ENCODE measurements at regions not wholly inside any gene's neighbourhood (a gene's known extent, or its start where the extent isn't known, plus 50 kb on each side); places are given as distances from the start of the nearest gene placed in this dataset.
"Not testable (repeated sequence)": the region's sequence is repeated elsewhere in the genome, so short reads cannot be mapped to it uniquely, and the experiment has no call there.

- no peaks in the 10 kb centered on the region for H3K36me3 ChIP-seq
- H3K27me3 ChIP-seq: no peaks in the 10 kb centered on the region
- H3K9me3 ChIP-seq: no peaks in the 10 kb centered on the region
- H3K27ac ChIP-seq: no peak overlapping the region
- H3K4me1 ChIP-seq: no peaks in the 10 kb centered on the region
- TF ChIP-seq CTCF (IDR thresholded peaks at IDR 0.05) (no peak), POLR2AphosphoS5 (IDR thresholded peaks at IDR 0.05) (no peak), POLR2A (IDR thresholded peaks at IDR 0.05) (no peak), EP300 (IDR thresholded peaks at IDR 0.05) (no peak)
- WGBS: 66% methylated on average over 5 of the region's 5 CpGs
- H3K4me3 ChIP-seq: no peak overlapping the region
- no peak for DNase-seq (ENCODE audit: low spot score in 2 of 2)
Observed at GRCh38 chr6:12621754-12622153, 94.8 kb upstream of the PHACTR1 start.

GRCh38 chr6:12622566-12622965, 94.0 kb upstream of the PHACTR1 start:
- Histone ChIP-seq H3K4me1 (no peaks in the 10 kb centered on the region), H3K27me3 (no peaks in the 10 kb centered on the region), H3K9me3 (no peaks in the 10 kb centered on the region), H3K36me3 (no peaks in the 10 kb centered on the region), H3K4me3 (no peak overlapping the region), H3K27ac (no peak overlapping the region)
- no peak for DNase-seq (ENCODE audit: low spot score in 2 of 2)
- TF ChIP-seq CTCF (IDR thresholded peaks at IDR 0.05) (no peak), POLR2A (IDR thresholded peaks at IDR 0.05) (no peak), POLR2AphosphoS5 (IDR thresholded peaks at IDR 0.05) (no peak), EP300 (IDR thresholded peaks at IDR 0.05) (no peak)

GRCh38 chr6:12624142-12624837, 92.3 kb upstream of the PHACTR1 start:
- DNase-seq (ENCODE audit: low spot score in 2 of 2): no peak
- TF ChIP-seq CTCF (IDR thresholded peaks at IDR 0.05) (no peak), POLR2A (IDR thresholded peaks at IDR 0.05) (no peak), POLR2AphosphoS5 (IDR thresholded peaks at IDR 0.05) (no peak), EP300 (IDR thresholded peaks at IDR 0.05) (no peak)
- WGBS: 71% methylated on average over 5 of the region's 5 CpGs
- Histone ChIP-seq H3K4me3 (no peak overlapping the region), H3K36me3 (no peaks in the 10 kb centered on the region), H3K4me1 (no peaks in the 10 kb centered on the region), H3K9me3 (no peaks in the 10 kb centered on the region), H3K27ac (no peak overlapping the region), H3K27me3 (no peaks in the 10 kb centered on the region)

- no peaks in the 10 kb centered on the region for H3K4me1 ChIP-seq
- no peak overlapping the region for H3K27ac ChIP-seq
- no peak for DNase-seq (ENCODE audit: low spot score in 2 of 2)
- no peaks in the 10 kb centered on the region for H3K36me3 ChIP-seq
- H3K9me3 ChIP-seq: no peaks in the 10 kb centered on the region
- no peak overlapping the region for H3K4me3 ChIP-seq
- no peaks in the 10 kb centered on the region for H3K27me3 ChIP-seq
- 97% methylated on average over 1 of the region's 1 CpG for WGBS
- TF ChIP-seq POLR2AphosphoS5 (IDR thresholded peaks at IDR 0.05) (no peak), CTCF (IDR thresholded peaks at IDR 0.05) (no peak)
Observed at GRCh38 chr6:12627053-12627452, 89.5 kb upstream of the PHACTR1 start.

GRCh38 chr6:12628327-12628726, 88.2 kb upstream of the PHACTR1 start:
- 89% methylated on average over 2 of the region's 2 CpGs for WGBS
- Histone ChIP-seq H3K9me3 (no peaks in the 10 kb centered on the region), H3K4me3 (no peak overlapping the region), H3K4me1 (no peaks in the 10 kb centered on the region), H3K27ac (no peak overlapping the region), H3K36me3 (no peaks in the 10 kb centered on the region), H3K27me3 (no peaks in the 10 kb centered on the region)
- no peak for TF ChIP-seq EP300 (IDR thresholded peaks at IDR 0.05)
- no peak for TF ChIP-seq POLR2AphosphoS5 (IDR thresholded peaks at IDR 0.05)
- no peak for TF ChIP-seq POLR2A (IDR thresholded peaks at IDR 0.05)
- no peak for TF ChIP-seq CTCF (IDR thresholded peaks at IDR 0.05)
- DNase-seq (ENCODE audit: low spot score in 2 of 2): no peak

GRCh38 chr6:12633746-12634145, 82.8 kb upstream of the PHACTR1 start:
- DNase-seq (ENCODE audit: low spot score in 2 of 2); H3K27me3 ChIP-seq; H3K4me1 ChIP-seq; H3K27ac ChIP-seq; H3K4me3 ChIP-seq; H3K36me3 ChIP-seq; H3K9me3 ChIP-seq: not testable (repeated sequence)
- WGBS: 83% methylated on average over 1 of the region's 1 CpG

Measured in suprapubic skin (tissue), 4 donors.